HG03196 (cell line): ENCODE measurements at regions not wholly inside any gene's neighbourhood (a gene's known extent, or its start where the extent isn't known, plus 50 kb on each side); places are given as distances from the start of the nearest gene placed in this dataset.

Source experiments
- ATAC-seq: cut with Tn5 transposase; IDR thresholded peaks from one replicate; pipeline ENCODE4 v1.9.1; 2021; ENCODE audit not compliant: unreplicated experiment

DNA sequence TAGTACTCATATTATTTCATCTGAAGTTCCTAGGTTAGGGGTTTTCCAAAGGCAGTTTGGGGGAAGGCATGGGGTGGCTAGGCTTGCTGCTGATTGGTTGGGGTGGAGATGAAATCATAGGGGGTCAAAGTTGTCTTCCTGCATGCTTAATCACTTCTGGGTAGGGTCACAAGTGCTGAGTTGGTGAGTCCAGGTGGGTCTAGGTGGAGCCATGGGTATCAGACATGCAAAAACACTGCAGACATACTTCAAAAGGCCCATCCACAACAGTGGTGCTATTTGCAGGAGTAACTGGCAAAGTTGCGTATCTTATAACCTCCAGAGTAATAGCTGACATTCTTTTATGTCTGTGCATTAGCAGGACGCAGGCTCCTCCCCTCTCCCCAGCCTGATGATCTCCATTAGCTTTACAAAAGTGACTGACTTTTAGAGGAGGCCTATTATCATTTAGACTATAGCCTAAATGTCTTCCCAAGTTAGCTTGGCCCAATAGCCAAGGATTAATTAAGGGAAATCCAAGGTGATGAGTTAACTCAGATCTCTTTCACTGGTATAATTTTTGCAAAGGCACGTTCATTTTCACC lies 374.4 kb upstream of the PRMT6 start:
- ATAC-seq, result no peak

DNA sequence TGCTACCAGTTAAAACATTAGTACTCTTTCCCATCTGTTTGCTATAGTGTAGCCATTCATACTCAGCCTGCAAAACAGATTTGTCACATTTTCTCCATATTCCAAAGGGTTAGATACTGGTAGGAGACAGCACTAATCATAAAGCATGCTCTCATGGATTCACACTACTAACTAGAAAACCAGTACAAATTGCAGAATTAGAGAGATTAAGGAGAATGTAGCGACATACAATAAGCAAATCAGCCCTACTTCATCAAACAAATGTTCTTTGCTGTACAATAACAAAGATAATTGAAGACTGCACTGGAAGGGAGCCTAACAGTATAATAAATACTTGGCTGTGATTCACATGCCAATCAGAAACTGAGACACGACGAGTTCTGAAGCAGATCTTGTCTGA lies 368.0 kb upstream of the PRMT6 start:
- no peak for ATAC-seq

DNA sequence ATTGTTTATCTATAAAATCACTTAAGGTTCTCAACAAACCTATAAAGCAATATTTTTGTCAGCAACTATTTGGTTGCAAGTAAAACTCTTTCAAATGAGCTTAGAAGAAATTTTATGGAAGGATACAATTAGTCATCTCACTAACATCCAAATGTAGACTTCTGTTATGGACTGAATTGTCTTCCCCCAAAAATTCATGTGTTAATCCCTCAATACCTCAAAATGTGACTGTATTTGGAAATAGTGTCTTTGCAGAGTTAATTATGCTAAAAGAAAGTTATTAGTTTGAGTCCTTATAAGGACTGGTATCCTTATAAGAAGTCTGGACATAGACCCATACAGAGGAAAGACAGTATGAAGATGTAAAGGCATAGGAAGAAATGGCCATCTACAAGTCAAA lies 357.8 kb upstream of the PRMT6 start:
- no peak for ATAC-seq

DNA sequence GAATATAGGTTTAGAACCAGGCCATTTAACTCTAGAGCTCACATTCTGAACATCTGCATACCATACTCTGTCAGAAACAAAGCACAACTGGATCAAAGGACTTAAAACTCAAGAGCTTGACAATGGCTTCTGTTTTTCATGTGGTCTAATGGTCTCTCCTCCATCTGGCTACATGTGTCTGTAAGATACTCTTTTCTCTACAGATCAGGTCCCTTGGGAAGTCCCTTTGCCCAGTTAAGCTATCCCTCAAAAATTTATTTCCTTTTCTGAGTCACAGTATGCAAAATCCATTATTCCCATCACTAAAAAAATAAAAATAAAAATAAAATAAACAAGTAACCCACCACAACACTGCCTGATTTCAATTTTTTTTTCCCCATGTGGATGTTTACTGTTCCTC lies 357.0 kb upstream of the PRMT6 start:
- no peak for ATAC-seq

DNA sequence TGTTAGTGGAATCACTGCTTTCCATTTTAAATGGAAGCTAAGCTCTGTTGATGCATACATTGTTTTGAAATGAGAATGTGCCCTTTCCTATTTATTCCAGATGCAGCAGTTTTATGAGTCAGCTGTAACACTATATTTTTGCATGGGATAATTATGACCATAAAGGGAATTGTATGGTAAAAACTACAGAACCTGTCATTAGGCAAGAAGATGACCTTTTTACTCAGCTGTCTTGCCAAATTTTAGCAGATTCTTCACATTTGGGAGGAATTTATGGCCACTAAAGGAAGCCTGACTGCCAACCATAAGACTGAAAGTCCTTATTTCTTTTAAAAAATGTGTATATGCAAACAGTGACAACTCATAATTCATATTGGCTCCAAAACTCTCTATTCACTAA lies 356.3 kb upstream of the PRMT6 start:
- no peak for ATAC-seq

DNA sequence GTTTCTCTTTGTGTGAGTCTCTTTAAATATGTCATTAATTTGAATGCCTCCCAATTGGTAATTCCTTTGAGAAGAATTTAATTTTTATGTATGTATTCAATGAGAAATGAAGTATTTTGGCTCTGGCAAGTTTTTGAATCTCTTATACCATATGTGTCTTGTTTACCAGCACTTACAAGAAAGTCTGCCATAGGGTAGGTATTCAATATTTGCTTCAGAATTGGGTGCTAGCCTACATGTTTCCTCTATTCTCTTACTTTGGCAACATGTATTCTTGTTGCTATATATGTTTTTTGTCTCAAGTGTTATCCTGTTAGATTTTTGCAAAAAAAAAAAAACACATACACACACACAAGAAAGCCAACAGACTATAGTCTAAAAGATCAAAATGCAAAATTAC lies 350.5 kb upstream of the PRMT6 start:
- no peak for ATAC-seq

DNA sequence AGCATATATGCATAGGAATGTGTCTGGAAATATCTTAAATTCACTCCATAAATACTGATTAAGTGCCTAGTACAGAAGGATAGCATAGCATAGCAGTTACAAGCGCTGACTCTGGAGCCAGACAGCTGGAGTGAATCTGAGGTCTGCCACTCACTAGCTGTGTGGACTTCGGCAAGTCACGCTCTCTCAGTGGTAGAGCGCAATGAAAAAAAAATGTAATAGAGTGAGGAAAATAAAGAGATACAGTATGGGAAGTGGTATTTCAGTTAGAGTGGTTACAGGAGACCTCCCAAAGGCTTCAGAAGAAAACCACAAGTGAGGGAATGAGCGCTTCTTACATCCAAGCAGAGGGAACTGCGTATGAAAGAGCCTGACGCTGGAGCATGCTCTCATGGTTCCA lies 338.9 kb upstream of the PRMT6 start:
- no peak for ATAC-seq

DNA sequence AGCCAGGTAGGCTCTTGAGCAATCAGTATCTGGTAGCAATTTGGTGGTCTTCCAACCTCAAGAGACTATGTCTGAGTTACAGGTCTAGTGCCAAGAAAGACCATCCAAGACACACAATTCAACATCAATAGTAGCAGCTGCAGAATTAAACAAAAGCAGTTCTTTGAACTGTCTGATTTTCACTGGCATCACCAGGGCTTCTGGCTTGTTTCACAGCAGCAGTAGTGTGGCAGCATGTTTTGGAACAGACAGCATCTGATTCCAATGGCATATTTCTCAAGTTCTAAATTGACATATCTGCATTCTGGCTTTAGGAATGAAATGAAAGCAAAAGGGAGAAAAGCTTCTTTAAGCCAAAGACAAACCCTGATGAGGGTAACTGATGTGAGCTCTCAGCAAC lies 334.7 kb upstream of the PRMT6 start:
- no peak for ATAC-seq

DNA sequence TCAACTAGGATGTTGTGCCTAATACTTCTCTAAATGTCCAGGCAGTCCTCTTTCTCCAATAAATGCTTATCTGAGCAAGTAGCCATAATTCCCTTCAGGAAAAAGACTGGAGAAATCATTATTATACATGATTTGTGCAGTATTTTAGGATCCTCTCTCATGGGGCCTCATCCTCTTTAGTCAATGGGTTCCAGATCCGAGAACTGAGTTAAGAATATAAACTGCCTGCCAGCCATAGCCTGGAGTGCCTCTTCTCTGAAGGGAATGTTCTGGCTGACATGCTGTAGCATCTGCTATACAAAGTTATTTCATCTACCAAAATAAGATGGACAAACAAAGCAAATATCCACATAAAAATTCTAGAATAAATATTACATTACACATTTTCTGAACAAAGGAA lies 334.0 kb upstream of the PRMT6 start:
- ATAC-seq, result no peak

DNA sequence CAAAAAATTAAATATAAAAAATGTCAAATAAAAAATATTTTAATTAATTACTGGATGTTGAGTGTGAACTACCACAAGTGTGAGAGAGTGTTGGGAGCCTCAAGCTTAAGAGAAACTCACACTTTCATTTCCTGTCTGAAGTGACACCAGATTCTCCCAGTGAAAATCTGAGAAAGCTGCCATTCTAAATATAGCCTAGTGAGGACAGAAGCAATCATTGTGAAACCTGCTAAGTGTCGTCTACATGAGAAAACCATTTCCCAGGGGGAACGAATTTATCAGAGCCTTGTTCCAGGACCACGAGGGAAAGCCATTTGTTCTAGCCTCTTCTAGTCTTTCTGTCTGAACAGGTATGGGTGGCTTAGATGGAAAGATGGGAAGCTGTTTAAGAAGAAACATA lies 329.3 kb upstream of the PRMT6 start:
- peak; percentile 92 for ATAC-seq

DNA sequence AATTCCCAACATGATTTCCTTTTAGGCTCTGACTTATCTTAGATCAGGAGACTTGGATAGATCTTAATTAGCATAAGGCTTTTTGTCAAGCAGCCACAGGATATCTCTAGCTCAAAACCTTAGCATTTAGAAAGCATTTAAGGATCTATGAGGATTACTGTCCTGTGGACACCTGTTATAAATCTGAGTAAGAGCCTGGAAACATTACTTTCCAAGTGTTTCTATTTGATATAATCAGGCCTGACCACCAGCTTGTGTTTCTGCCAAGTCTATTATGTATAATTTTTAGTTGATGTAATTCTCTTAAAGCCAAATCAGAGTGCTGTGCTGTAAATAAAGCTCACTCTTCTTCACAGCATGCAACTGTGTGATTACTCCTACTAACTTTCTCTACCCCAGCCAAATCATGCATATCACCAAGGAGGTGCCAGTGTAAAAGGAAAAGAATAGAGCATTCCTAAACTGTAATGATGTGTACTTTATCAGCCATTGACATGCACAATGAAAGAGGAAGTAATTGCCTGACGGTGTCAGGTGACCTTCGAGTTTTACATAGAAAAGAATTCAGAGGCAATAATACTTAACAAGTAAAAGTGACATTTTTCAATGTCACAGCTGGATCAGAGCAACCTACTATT lies 309.9 kb upstream of the PRMT6 start:
- no peak for ATAC-seq

DNA sequence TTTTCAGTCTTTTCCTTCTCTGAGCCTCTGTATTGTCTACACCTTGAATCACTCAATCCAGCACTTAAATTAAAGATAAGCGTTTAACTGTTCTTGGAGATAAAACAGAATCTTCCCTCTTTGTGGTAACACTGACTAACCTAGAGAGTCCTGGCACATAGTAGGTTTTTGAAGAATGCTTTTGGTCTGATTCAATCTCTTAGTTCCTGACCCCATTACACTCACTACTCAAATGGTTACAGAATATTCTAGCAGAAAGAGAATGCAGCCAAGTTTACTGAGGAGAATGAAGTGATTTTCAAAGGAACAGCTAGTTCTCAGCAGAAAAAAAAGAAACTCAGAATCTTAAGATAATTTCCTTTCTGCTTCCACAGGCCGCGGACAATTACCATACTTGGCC lies 309.2 kb upstream of the PRMT6 start:
- ATAC-seq, result no peak

DNA sequence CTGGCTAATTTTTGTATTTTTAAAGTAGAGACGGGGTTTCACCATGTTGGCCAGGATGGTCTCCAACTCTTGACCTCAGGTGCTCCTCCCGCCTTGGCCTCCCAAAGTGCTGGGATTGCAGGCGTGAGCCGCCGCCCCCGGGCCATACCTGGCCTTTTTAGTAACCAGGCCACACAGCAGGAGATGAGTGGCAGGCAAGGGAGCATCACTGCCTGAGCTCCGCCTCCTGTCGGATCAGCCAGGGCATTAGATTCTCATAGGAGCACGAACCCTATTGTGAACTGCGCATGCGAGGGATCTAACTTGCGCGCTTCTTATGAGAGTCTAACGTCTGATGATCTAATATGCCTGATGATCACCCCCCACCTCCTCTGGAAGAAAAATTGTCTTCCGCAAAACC lies 308.7 kb upstream of the PRMT6 start:
- ATAC-seq, result no peak

DNA sequence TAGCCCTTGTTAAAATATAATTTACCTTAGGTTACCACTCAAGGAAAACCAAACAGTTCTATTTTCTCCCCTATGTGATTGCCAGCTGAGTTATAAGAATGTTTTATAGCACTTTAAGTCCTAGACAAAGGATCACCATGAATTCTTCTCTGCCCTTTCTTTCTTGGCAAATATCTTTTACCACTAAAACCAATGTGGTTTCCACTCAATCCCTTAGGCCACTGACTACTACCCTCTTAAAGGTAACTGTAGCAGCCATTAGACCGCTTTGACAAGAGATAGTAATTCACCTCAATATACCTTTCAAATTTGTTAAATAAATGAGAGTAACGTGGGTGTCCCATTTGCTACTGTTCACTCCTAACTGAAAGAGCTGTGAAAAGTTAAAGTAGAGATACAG lies 307.9 kb upstream of the PRMT6 start:
- no peak for ATAC-seq

DNA sequence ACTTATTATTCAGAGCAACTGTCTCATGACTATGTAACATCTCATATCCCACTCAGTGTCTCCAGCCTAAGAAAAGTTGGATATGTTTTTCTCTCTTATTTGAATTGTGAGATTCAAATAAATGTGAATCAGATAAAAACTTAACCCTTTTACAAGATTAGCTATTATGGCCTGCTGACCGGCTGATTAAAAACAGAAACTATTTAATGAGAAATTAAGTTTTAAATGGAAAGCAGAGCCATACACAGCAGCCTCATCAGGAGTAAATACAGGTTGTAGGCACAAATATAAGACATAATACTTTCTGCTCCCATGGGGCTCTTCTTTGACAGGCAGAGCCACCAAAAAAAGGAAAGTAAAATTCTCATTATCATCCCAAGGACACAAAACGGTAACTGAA lies 307.0 kb upstream of the PRMT6 start:
- no peak for ATAC-seq

DNA sequence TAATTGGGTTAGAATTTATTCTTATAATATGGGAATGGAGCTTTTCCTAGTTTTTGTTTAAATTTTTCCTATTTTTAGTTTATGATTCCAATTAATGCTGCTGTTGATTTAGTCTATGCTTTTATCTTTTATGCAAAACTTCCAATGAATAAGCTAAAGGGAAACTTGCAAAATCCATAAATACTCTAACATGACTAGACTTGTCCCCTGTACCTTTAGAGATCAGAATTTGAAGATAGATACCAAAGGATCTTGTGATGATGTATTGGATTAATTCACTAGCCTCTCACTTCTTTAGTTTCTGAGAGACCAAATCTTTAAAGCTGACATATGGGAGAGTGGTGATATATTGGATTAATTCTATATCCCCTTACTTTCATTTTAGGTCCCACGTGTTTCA lies 306.6 kb upstream of the PRMT6 start:
- no peak for ATAC-seq

DNA sequence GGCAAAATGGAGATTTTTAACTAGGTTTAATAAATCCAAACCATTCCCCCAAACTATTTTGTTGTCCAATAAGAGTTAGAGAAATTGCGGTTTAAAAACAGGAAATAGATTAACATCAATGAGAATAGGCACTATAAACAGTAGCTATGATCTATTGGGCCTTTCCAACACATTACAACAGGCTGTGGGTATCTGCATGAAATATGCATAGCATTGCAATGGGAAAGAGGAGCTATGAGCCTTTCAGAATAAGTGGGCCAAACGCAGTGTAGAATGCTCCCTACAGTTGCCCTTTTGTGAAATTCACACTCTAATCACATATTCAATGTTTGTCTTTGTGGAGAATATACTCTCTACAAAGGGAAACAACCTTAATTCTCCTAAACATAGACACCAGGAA lies 305.5 kb upstream of the PRMT6 start:
- ATAC-seq, result no peak

DNA sequence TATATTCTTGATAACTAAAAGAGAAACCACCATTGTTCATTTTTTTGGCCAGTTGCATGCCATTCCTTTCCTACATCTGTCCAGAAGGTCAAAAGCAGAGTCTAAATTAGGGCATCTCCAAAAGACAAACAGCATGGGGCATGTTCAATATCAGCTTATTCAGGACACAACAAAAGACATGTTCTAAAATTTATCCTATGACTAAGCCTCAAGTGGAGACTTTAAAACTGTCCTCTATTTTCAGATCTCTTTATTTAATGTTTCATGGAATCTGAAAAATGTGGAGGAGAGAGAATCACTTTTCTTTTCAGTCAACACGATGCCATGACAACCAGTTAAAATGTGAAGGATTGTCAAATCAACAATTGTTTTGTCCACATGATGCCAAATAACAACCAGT lies 303.4 kb upstream of the PRMT6 start:
- ATAC-seq, result no peak

DNA sequence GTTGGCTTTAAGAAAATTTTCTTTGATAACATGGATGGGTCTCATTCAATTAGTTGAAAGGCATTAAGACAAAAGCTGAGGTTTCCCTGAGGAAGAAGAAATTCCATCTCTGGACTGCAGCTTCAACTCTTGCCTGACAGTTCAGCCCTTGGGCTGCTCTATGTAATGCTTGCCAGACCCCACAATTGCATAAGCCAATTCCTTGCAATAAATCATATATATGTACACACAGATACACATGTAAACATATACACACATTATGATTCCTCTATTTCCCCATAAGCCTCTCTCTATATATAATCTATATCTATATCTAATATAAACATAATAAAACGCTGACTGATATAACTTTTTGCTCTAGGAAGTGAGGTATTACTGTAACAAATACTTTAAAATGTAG lies 301.5 kb upstream of the PRMT6 start:
- ATAC-seq, result no peak

DNA sequence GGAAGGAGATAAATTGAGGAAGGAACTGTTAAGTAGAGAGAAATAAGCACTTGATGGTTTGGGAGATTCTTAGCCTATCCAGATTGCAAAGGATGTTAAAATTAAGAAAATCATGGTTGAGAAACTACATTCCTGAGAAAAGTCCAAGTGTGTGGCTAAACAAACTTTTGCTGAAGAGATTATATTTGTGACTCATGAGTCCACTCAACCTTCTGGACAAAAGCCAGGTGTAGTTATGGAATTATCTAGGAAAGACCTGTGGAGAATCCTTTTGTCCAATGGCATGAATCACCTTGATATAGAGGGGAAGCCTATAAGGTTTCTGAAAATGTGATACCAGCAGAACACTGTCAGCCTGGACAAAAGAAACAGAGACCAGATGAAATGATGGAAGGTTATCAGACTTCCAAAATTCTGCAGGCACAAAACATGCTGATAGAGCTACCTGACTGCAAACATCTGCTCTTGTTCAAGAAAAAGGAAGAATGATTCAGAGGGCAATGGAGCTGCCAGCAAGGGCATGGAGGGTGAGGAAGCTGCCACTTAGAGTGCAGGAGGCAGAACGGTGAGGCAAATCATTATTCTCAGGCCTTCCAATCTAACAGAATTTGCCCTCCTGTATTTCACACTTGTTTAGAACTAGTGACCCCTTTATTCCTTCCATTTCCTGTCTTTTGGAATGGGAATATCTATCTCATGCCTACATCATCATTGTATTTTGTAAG lies 300.6 kb upstream of the PRMT6 start:
- no peak for ATAC-seq

DNA sequence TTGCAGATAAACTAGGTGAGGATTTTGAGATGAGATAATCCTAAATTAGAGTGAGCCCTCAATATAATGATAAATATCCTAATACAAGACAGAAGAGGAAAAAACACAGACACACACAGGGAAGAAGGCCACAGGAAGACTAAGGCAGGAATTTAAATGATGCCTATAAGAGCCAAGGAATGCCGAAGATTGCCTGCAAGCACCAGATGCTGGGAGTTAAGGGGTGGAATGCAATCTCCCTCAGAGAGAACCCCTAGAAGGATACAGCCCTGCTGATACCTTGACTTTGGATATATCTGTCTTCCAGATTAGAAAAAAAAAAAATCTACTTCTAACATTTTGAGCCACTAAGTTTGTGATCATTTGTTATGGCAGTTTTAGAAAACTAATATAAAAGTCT lies 299.7 kb upstream of the PRMT6 start:
- ATAC-seq, result no peak

DNA sequence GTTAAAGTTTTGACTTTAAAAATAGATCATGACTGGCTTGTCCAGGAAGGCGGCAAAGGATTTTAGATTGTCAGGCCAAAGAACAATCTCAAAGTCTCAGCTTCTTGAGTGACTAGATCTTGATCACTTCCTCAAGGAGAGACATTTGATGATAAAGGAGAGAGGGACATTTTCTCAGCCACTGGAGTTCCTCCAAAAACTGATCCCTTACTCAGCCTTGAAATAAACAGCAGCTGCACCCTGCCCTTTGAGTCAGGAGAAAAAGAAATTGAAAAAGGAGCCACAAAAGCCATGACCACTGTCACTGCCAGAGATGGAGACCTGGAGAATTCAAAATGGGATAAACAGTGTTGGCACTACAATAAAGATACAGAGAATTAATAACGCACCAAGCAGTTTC lies 288.4 kb upstream of the PRMT6 start:
- ATAC-seq, result no peak

DNA sequence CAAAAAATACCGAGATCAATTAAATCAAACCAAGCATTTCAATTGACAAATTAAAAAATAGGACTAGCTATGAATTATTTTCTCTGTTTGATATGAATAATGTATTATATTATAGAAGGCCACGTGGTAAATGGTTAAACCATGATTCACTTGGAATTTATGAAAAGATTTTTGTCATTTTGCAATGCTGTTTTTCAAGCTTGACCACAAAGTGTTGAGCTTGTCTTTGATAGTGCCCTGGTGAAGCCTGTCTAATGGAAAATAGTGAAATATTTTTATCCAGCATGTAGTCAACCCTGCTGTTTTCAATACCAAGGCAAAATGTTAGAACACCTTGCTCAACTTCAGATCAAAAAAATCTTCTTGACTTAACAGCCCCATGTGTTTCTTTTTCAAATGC lies 288.0 kb upstream of the PRMT6 start:
- no peak for ATAC-seq
